HG03066 (cell line): ENCODE measurements at regions not wholly inside any gene's neighbourhood (a gene's known extent, or its start where the extent isn't known, plus 50 kb on each side); places are given as distances from the start of the nearest gene placed in this dataset.
"Not testable (repeated sequence)": the region's sequence is repeated elsewhere in the genome, so short reads cannot be mapped to it uniquely, and the experiment has no call there.

Experiments used
- ATAC-seq: cut with Tn5 transposase; IDR thresholded peaks from one replicate; pipeline ENCODE4 v1.9.1; 2021; ENCODE audit warnings: low read depth; ENCODE audit not compliant: unreplicated experiment

DNA sequence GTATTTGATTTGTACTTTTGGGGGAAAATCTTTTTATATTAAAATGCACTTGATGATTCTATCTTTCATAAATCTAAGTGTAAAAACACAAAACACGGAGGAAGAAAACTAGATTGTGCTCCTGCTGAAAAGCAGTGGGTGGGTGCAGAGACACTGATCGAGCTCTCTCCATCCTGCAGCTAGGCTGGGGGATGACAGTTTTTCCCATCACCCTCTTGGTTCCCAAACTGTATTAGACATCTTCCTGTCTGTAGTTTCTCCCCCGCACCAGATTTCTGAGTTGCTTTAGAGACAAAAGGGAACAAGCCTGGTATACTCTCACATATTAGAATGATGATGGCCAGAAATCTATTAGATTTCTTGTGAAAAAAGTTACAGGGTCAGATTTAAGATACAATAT, 99.6 kb downstream of the FAM114A2 start:
- no peak for ATAC-seq

DNA sequence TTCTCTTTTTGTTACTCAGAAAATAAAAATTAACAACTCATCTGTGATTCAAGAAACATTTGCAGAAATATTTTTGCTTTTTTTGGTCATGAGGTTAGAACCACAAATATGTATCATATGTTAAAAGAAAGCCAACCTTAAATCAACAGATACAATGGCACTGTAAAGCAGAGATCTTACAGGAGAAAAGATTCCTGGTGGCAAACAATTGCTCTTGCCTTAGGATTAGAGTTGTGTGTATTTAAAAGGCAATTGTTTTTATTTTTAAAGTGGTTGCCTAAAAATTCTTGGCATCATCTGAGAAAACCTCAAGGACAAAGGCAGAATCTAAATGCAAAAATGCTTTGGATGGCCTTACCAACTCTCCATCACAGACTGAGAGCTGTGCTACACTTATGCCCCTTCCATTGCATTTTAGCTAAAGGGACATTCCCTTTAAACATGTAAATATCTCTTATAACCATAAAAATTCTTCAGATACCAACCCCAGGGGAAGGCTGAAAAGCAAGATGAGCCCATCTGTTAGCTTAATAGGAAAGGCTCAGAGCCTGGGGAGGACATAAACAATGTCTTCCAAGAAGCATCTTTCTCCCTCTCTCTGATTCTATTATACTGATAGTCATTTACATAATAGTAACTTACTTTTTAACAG, 100.4 kb downstream of the FAM114A2 start:
- ATAC-seq: no peak

DNA sequence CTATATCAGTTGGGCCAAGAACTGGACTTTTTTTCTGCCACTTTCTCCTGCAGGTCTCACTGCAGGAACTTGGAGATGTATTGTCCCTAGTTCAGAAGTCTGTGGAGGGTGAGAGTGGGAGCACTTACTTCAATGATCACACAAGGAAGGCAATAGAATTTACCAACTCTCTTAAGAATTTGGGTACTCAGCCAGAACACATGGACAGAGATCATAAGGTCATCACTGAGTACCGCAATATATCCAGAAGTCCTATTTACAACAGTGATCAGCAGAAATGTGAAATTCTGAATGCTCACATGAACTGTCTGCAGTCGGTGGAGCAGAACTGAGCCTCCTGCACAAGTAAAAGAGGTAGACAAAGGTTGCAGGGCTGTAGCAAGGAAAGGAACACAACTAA, 101.0 kb downstream of the FAM114A2 start:
- no peak for ATAC-seq

DNA sequence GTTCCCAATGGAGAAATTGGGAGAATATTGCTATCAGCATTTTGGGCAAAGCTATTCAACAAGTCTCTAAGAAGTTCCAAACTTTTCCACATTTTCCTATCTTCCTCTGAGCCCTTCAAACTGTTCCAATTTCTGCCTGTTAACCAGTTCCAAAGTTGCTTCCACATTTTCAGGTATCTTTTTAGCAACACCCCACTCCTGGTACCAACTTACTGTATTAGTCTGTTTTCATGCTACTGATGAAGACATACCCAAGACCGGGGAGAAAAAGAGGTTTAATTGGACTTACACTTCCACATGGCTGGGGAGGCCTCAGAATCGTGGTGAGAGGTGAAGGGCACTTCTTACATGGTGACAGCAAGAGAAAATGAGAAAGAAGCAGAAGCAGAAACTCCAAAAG, 103.6 kb downstream of the FAM114A2 start:
- ATAC-seq: not testable (repeated sequence)

DNA sequence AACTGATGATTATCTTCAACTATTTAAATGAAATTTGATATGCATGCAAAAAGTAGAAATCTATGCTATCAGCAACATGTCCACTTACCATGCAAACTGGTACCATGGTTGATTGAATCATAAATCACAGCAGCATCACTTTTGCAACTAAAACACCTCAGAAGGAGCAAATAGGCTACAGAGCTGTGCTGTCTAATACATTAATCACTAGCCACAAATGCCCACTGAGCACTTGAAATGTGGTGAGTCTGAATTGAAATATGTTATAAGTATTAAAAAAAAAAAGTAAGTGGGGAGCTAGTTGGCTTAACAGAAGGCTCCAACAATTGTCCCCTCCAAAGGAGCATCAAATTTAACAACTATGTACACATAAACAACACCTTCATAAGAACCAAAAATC, 112.5 kb downstream of the FAM114A2 start:
- ATAC-seq: no peak

DNA sequence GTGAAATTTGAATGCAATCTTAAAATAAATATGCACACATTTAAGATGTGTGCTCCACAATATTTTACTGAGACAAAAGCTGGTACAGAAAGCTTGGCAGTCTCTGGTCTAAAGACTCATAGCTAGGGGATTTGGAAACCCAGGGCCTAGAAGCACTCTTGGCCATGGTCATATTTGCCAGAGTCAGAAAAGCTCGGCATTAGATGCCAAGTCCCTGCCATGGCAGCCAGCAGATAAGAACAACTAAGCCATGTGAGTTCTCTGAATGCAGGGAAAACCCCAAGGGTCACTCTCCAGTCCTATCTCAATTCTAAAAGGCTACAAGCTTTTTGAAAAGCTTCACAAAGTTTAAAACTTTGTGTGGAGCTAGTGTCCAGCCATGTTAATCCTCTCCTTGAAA, 119.5 kb downstream of the FAM114A2 start:
- no peak for ATAC-seq

DNA sequence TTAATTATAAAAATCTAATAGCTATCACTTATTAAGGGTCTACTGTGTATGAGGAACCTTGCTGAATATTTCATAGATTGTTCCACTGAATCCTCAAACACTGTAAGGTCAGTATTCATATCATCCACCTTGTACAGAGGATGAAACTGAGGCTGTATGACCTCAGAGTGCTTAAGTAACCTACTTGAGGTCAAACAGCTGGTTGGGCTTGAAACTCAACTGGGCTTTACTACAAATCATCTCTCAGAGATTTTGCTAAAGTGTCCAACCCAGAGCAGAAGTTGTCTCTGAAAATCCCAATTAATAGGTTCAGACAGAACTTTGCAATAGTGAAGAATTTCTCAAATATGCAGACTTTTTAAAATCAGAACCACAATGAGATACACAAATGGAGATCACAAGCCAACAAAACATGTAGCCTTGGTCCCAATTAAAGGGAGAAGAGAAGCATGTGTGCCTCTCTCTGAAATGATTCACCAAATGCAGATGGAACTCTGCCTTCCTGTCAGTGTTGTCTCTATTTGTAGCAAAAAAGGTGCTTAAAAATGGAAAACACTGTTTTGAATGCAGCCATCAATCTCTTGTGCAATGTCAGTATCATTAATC, 131.4 kb downstream of the FAM114A2 start:
- no peak for ATAC-seq

DNA sequence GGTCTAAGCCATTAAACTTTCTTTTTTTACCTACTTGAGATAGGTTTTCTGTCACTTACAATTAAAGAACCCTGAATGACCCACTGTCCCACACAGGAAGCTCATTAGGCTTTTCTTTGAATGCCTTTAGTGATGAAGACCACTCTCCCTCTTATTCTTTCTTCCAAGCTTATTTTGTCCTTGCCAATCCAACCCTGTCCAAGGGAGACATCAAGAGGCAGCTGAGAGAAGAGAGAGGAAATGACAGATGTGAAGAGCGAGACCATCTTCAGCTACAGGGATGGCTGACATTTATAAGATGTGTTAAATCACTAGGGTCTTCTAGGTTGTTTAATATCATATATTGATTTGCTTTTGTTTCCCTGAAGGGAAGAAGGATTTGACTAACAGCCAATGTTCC, 133.5 kb downstream of the FAM114A2 start:
- no peak for ATAC-seq

DNA sequence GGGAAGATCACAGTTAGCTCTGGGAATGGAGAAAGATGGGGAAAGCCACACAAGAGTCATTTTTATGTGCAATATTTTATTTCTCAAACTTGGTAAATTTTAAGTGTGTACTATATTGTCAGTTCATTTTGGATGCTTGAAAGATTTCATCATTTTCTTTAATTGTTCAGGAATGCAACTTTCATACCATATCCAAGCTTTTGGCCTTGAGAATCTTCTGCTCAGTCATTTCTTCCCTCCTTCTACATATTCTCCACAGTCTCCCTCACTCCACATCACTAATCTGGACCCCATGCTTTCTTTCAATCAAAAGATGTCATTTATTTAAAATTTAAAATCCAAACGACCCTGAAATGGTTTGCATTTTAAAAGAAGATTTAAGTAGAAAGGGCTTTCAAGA, 135.4 kb downstream of the FAM114A2 start:
- no peak for ATAC-seq

DNA sequence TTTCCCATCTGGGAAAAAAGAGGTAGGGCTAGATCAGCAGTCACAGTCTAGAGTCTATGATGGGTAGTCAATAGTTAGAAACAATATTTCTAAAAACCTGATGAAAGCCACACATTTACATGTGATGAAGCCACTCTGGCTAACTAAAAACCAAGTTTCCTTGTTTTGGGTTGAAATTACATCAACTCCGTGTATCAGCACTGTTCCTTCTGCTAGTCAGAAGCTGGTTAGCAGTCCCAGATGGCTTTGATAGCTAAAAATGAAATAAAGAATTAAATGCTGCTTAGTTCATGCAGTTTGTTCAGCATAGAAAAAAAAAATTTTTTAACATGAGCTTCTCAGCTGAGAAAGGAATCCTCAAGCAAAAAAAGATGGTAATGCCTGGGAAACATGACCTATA, 136.7 kb downstream of the FAM114A2 start:
- no peak for ATAC-seq

DNA sequence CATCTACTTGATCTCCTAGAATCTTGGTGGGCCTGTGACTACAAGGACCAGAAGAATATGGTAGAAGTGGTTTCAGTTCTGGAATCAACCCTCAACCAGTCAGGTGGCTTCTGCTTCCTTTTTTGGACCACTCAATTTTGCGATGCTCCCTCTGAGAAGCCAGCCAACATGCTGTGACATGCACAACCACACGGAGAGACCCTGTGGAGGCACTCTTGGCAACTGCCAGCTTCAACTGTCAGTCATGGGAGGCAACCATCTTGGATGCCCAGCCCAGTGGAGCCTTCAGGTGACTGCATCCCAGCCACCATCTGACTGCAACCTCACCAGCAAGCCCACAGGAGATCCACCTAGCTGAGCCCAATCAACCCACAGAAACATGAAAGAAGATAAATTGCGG, 137.3 kb downstream of the FAM114A2 start:
- ATAC-seq: no peak

DNA sequence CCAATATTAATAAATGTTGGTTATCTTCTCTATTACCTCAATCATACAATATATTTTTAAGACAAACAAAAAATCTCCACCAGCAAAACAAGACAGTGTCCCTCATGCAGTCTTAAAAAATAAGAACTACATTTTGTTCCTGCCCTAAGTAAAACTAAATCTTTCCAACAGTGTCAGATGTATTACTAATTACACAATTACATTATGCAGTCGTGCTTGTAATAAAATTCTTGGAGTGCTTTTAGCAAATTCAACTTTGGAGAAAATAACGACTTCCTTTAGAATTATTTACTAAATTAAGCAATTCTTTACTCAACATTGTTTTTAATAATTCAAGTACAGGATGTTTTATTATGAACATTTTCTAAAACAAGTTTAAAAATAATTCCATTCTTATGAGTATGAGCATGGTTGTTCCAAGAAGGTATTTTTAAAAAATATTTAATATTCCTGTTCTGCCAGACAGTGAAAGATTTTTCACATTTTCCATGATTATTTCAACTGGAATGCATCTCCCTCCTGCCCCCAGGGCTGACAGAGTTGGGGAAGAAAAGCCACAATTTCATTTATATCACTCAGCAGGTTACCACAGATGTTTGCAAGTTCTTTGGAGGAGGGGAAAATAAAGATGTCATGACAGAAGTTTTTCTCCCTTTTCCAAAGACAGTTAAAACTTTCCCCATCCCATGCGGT, 137.9 kb downstream of the FAM114A2 start:
- no peak for ATAC-seq

DNA sequence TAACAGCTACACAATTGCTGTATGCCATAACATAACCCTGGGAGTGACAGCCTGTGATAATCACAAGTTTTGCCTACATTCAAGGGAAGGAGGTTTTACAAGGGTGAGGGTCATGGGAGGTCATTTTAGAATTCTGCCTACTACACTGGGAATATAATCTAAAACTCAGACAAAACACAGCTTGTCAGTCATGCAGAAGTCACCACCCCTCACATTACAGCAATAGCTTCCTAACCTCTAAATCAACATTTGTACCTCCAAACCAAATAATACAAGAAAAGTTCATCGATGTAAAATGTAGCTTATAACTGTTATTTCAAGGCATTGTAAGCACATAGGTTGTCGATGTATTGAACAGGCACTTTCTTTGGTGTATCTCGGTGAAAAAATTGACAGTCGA, 139.0 kb downstream of the FAM114A2 start:
- ATAC-seq: no peak

DNA sequence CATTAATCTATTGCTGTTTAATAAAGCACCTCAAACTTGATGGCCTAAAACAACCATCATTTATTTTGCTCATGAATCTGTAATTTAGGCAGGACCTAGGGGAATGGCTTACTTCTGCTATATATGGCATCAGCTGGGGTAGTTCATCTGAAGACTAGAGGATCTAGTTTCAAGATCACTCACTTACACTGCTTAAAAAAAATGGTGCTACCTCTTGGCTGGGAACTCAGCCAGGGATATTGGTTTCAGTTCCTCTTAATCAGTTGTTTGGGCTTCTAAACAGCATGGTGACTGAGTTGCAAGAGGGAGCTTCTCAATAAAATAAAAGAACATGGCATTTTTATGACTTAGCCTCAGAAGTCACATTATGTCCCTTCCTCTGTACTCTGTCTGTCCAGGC, 142.0 kb downstream of the FAM114A2 start:
- ATAC-seq: peak; percentile 99

DNA sequence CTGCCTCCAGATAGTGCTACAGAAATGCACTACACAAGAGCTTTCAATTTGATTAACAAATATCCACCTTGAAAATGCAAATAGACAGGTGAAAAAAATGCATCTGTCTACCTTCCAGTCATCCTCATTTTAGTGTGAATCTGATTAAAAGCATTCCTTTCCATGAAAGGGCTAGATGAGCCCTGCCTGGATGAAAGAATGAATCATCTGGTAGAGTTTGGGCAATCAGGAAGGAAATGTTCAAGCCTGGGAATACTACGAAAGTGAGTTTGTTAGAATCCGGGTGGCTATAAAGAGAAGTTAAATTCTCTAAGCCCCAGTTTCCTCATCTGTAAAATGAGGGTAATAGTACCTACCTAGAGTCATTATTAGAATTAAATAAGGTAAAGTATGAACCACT, 142.6 kb downstream of the FAM114A2 start:
- no peak for ATAC-seq

DNA sequence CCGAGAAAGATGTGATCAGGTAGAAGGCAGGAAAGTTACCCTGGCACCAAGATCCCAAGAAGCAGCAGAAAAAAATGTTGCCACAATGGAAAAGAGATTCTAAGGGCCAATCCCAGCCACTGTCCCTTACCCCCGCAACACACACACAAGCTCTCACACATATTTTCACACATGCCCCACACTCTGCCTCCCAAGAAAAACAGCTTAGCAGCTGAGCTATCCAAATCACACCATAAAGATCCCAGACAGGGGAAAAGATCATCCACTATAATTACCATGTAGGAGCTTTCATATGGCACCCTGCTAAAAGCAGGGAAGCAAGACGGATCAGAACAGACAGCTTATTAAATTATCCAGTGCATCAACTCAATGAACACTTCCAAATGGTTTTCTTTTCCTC, 143.4 kb downstream of the FAM114A2 start:
- ATAC-seq: no peak

DNA sequence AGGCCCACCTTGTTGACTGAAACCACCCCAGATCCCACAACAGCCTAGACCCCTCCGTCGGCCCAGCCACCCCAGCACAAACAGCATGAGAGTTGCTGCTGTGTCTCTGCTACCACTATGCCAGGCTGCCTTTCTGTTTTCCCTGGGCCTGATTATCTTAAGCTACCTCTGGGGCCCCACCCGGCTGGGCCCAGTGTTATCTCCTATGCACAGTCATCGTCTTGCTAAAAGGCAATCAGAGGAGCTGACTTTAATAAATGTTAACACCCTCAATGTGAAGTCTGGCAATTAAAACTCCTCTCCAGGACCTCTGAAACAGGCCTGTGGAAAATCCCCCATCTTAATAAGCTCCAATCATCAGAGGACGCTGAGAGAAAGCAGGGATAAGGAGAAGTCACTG, 144.9 kb downstream of the FAM114A2 start:
- ATAC-seq: no peak

DNA sequence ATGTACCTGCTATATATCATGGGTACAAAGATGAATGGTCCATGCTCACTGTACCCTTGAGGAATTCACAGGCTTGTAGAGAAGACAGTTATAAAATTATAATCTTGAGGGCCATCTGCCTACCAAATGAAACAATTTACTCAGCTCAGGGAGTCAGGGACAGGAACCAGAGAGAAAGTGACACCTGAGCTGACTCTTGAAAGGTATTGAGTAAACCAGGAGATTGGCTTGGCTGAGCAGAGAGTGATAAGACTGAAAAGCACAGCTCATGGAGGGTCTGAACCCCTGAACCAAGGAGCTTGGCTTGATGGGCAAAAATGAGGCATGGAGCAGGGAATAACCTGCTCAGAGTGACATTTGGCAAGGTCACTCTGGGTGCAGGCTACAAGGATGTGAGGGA, 147.3 kb downstream of the FAM114A2 start:
- peak; percentile 72 for ATAC-seq

DNA sequence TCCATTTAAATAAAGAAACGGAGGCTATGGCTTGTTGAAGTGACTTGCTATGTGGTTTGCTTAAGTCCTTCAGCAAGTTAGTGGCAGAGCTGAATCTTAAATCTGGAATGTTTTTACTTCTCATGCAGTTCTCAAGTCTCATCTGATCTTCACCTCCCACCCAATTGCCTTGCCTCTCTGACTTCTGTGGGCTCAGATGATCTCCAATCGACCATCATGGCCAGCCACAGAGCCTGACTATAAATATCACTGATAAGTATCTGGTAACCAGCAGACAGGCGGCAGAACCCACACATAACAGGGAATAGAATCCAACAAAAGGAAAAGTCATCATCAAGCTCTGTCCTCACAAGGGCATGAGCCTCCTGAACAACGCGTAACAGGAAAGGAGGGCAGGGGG, 149.9 kb downstream of the FAM114A2 start:
- ATAC-seq: no peak

DNA sequence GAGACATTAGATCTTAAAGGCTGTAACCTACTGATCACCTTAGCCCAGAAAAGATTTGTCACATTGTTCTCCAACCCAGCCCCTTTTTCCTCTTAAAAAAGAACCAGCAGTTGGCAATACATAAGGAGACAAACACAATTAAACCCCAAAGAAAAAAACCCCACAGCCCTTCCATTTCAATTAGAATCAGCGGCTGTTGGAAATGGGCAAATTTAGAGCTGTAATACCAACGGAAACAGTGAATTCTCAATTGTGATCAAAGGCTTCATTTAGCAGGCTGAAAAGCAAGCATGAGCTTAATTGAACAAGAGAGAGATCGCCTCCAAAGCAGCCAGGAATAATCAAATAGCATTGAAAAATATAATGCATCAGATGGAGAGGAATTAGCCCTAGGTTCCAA, 153.6 kb downstream of the FAM114A2 start:
- ATAC-seq: no peak

DNA sequence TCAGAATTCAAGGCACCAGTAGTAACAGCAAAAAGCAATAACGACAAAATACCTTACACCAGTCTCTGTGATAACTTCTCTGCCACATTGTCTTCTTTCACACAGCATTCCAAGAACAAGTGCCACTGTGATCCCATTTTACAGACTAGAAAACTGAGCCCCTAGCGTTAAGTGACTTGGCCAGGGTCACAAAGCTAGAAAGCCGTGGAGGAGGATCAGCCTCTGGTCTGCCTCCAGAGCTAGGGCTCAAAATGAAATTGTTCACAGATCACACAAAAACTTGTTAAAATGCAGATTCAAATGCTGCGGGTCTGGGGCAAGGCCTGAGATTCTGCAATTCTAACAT, 154.1 kb downstream of the FAM114A2 start:
- ATAC-seq: no peak

DNA sequence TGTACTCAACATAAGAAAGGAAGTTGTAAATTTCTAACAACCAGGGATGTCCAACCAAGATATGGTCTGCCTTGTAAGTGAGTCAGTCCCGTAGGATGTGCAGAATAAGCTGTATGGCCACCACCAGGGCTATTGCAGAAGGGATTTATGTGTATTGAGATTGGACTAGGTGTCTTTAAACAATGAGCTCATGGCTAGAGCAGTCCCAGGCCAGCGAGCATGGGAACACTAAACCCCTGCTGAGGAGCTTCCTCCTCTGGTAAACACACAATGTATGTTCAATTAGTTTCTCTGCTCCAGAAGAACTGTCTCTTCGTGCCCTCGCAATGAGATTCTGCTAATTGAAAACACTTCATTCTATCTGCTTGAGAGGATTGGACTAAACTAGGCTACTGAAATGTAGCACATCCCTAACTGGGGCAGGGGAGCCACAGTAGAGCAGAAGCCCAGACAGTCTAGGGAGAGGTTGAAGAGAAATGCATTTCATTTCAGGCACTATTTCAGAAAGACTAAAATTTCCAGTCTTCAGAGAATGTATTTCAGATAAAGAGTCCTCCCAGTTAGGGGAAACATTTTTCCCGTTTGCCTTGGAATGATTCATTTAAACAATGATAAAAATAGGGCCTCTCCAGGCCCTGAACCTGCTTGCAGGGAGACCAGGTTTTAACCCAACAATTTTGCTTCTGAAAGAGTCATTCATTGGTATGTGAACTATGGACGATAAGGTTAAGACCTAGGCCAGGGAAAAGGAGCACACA, 154.7 kb downstream of the FAM114A2 start:
- no peak for ATAC-seq
